DOHH2 (cell line): ENCODE measurements at regions not wholly inside any gene's neighbourhood (a gene's known extent, or its start where the extent isn't known, plus 50 kb on each side); places are given as distances from the start of the nearest gene placed in this dataset.

Experiments
- H3F3A ChIP-seq: fragments of 200-600 bp; sonication (generic), shearing (Covaris generic); 2 replicates; pipeline ENCODE4 v1.6.0; 2016; ENCODE audit warnings: antibody characterized with exemption, mild to moderate bottlenecking; ENCODE audit not compliant: control insufficient read depth, insufficient read depth
- H3K27ac ChIP-seq: fragments of 200-600 bp; sonication (generic); 2 replicates; pipeline ENCODE4 v1.5.1; 2014; ENCODE audit warnings: low read depth, mild to moderate bottlenecking, low read length, moderate library complexity
- H3K27me3 ChIP-seq: fragments of 200-600 bp; sonication (generic); 2 replicates; pipeline ENCODE4 v1.6.1; 2014; ENCODE audit warnings: mild to moderate bottlenecking, low read length, mixed read lengths; ENCODE audit not compliant: control insufficient read depth
- H3K36me3 ChIP-seq: fragments of 200-600 bp; sonication (generic); 2 replicates; pipeline ENCODE4 v1.6.1; 2014; ENCODE audit warnings: mild to moderate bottlenecking, low read length, moderate library complexity, mixed read lengths; ENCODE audit not compliant: control insufficient read depth
- H3K4me1 ChIP-seq: fragments of 200-600 bp; sonication (generic); 2 replicates; pipeline ENCODE4 v1.6.1; 2014; ENCODE audit warnings: mild to moderate bottlenecking, low read length, mixed read lengths; ENCODE audit not compliant: control insufficient read depth
- H3K4me2 ChIP-seq: fragments of 200-600 bp; sonication (generic); 2 replicates; pipeline ENCODE4 v1.6.0; 2014; ENCODE audit warnings: mild to moderate bottlenecking, low read length, moderate library complexity
- H3K4me3 ChIP-seq: fragments of 200-600 bp; sonication (generic); 2 replicates; pipeline ENCODE4 v1.5.1; 2014; ENCODE audit warnings: mild to moderate bottlenecking, low read length, mixed read lengths
- H3K79me2 ChIP-seq: fragments of 200-600 bp; sonication (generic); 2 replicates; pipeline ENCODE4 v1.6.1; 2014; ENCODE audit warnings: mild to moderate bottlenecking, low read length, mixed read lengths; ENCODE audit not compliant: control insufficient read depth
- H3K9me2 ChIP-seq: fragments of 200-600 bp; sonication (generic); replicated peaks from 2 replicates; pipeline ENCODE4 v1.6.1; 2014; ENCODE audit warnings: mild to moderate bottlenecking, low read length, mixed read lengths; ENCODE audit not compliant: control insufficient read depth
- H3K9me3 ChIP-seq: fragments of 200-600 bp; sonication (generic); 2 replicates; pipeline ENCODE4 v1.6.1; 2014; ENCODE audit warnings: antibody characterized with exemption, low read length, mixed read lengths; ENCODE audit not compliant: control insufficient read depth, insufficient read depth
- H4K20me1 ChIP-seq: fragments of 200-600 bp; sonication (generic); 2 replicates; pipeline ENCODE4 v1.6.0; 2014; ENCODE audit warnings: low read depth, mild to moderate bottlenecking, antibody characterized with exemption, low read length, moderate library complexity; ENCODE audit not compliant: control insufficient read depth, insufficient read depth
- EZH2phosphoT487 ChIP-seq: fragments of 200-600 bp; sonication (generic); IDR thresholded peaks from 2 replicates; pipeline ENCODE4 v1.6.1; 2017; ENCODE audit warnings: borderline replicate concordance, mild to moderate bottlenecking, antibody characterized with exemption, low read length, moderate library complexity, mixed read lengths
- TF ChIP-seq, protein P1 (sequence below): fragments of 200-600 bp; sonication (generic); IDR thresholded peaks from one replicate; pipeline ENCODE4 v1.5.1; 2014; ENCODE audit warnings: antibody characterized with exemption, mild to moderate bottlenecking, low read depth, low read length; ENCODE audit not compliant: poor library complexity, severe bottlenecking

DNA sequence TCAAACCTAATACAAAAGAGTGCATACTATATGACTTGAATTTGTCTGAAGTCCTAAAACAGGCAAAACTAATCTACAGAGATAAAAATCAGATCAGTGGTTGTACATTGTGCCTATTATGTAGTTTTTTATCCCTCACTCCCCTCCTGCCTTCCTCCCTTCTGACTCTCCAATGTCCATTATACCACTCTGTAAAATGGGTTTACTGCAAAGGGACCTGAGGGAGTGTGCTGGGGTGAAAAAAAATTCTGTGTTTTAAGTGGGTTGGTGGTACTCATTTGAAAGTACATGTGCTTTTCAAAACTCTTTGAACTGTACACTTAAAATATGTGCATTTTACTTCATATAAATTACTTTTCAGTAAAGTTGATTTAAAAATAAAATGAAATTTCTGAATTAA, 89.0 kb upstream of the UBE2E3 start:
- no peaks in the 10 kb centered on the region for H3K9me2 ChIP-seq
- TF ChIP-seq, protein P1, sequence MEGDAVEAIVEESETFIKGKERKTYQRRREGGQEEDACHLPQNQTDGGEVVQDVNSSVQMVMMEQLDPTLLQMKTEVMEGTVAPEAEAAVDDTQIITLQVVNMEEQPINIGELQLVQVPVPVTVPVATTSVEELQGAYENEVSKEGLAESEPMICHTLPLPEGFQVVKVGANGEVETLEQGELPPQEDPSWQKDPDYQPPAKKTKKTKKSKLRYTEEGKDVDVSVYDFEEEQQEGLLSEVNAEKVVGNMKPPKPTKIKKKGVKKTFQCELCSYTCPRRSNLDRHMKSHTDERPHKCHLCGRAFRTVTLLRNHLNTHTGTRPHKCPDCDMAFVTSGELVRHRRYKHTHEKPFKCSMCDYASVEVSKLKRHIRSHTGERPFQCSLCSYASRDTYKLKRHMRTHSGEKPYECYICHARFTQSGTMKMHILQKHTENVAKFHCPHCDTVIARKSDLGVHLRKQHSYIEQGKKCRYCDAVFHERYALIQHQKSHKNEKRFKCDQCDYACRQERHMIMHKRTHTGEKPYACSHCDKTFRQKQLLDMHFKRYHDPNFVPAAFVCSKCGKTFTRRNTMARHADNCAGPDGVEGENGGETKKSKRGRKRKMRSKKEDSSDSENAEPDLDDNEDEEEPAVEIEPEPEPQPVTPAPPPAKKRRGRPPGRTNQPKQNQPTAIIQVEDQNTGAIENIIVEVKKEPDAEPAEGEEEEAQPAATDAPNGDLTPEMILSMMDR, result no peak
- no peak for TF ChIP-seq EZH2phosphoT487
- no peaks in the 10 kb centered on the region for H3F3A ChIP-seq
- H4K20me1 ChIP-seq, result no peaks in the 10 kb centered on the region
- H3K27ac ChIP-seq, result no peak overlapping the region
- H3K4me1 ChIP-seq, result no peaks in the 10 kb centered on the region
- no peak overlapping the region for H3K4me3 ChIP-seq
- no peak overlapping the region for H3K4me2 ChIP-seq
- H3K36me3 ChIP-seq, result no peaks in the 10 kb centered on the region
- no peaks in the 10 kb centered on the region for H3K9me3 ChIP-seq
- no peaks in the 10 kb centered on the region for H3K79me2 ChIP-seq
- no peaks in the 10 kb centered on the region for H3K27me3 ChIP-seq

DNA sequence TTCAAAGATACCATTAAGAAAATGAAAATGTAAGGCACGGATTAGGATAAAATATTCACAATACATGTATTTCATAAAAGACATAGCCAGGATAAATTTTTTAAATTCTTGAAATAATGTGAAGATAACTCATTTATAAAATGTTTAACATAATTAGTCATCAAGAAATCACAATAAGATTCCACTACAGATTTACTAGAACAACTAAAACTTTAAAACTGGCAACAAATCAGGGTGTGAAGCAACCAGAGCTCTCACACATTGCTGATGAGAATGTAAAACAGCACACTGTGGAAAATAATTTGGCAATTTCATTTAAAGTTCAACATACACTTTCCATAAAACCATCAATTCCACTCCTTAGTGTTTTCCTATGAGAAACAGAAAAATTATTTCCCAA, 89.6 kb upstream of the UBE2E3 start:
- no peaks in the 10 kb centered on the region for H3K4me1 ChIP-seq
- no peaks in the 10 kb centered on the region for H3K9me3 ChIP-seq
- H3K79me2 ChIP-seq, result no peaks in the 10 kb centered on the region
- TF ChIP-seq EZH2phosphoT487, result no peak
- TF ChIP-seq, protein P1, result no peak
- H3K36me3 ChIP-seq, result no peaks in the 10 kb centered on the region
- H3K27ac ChIP-seq, result no peak overlapping the region
- no peaks in the 10 kb centered on the region for H3K9me2 ChIP-seq
- H4K20me1 ChIP-seq, result no peaks in the 10 kb centered on the region
- no peaks in the 10 kb centered on the region for H3K27me3 ChIP-seq
- no peak overlapping the region for H3K4me3 ChIP-seq
- H3K4me2 ChIP-seq, result no peak overlapping the region
- H3F3A ChIP-seq, result no peaks in the 10 kb centered on the region

DNA sequence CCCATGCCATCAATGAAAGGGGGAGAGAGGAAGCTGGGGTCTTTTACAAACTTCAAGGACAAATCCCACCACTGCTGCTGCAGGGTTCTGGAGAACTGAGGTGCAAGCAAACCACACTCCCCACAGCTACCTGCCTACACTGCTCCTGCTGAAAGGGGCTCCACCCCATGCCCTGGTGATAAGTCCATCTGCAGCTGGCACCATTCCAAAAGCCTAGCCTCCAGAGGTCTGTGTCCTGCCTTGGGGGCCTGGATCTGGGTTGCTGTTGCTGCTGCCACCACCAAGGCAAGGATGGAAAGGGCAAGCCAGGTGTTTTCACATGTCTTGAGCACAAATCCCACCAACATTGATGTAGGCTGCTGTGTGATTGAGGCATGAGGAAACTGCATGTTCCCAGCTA, 97.4 kb upstream of the UBE2E3 start:
- TF ChIP-seq, protein P1, result no peak
- TF ChIP-seq EZH2phosphoT487, result no peak
- no peaks in the 10 kb centered on the region for H3K36me3 ChIP-seq
- H4K20me1 ChIP-seq, result no peaks in the 10 kb centered on the region
- H3K9me3 ChIP-seq, result no peaks in the 10 kb centered on the region
- no peaks in the 10 kb centered on the region for H3F3A ChIP-seq
- no peaks in the 10 kb centered on the region for H3K27me3 ChIP-seq
- H3K9me2 ChIP-seq, result no peaks in the 10 kb centered on the region
- no peak overlapping the region for H3K27ac ChIP-seq
- H3K4me2 ChIP-seq, result no peak overlapping the region
- H3K79me2 ChIP-seq, result no peaks in the 10 kb centered on the region
- no peak overlapping the region for H3K4me3 ChIP-seq
- H3K4me1 ChIP-seq, result no peaks in the 10 kb centered on the region

DNA sequence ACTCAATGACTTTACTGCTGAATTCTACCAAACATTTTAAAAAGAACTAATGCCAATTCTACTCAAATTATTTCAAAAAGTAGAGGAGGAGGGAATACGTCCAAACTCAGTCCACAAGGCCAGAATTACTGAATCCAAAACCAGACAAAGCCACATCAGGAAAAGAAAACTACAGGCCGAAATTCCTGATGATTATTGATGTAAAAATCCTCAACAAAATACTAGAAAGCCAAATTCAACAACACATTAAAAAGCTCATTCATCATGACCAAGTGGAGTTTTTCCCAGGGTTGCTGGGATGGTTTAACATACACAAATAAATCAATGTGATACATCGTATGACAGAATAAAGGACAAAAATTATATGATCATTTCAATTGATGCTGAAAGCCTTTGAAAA, 103.9 kb upstream of the UBE2E3 start:
- Histone ChIP-seq H3K79me2 (no peaks in the 10 kb centered on the region), H3K4me2 (no peak overlapping the region), H3K27me3 (no peaks in the 10 kb centered on the region), H3F3A (no peaks in the 10 kb centered on the region), H4K20me1 (no peaks in the 10 kb centered on the region), H3K4me3 (no peak overlapping the region), H3K4me1 (no peaks in the 10 kb centered on the region), H3K27ac (no peak overlapping the region), H3K9me3 (no peaks in the 10 kb centered on the region), H3K9me2 (no peaks in the 10 kb centered on the region), H3K36me3 (no peaks in the 10 kb centered on the region)
- TF ChIP-seq, protein P1, result no peak
- no peak for TF ChIP-seq EZH2phosphoT487
